Effector CD8-positive, alpha-beta T cell (primary cell): ENCODE measurements at regions not wholly inside any gene's neighbourhood (a gene's known extent, or its start where the extent isn't known, plus 50 kb on each side); places are given as distances from the start of the nearest gene placed in this dataset.

ENCODE experiments used
- DNase-seq: peaks from one replicate; lab custom pipeline; 2025; lab: John Stamatoyannopoulos, UW

DNA sequence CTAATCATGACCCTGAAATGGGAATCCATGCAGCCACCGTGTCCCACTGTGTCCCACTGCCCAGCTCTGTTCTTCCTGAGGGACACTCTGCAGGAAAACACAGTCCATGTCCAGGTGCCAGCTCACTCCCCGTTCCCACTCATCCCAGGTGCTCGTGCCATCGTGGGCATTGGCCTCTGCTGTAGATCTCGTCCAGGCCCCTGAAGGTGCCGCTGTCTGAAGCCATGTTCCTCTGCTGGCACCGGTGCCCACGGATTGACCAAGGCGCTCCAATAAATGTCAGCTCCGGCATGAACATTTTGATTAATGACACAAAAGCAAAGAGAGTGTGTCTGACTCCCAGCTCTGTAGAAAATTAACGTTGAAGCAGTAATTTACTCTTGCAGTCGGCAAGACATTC lies 280.1 kb upstream of the SALL3 start:
- DNase-seq = no peak

DNA sequence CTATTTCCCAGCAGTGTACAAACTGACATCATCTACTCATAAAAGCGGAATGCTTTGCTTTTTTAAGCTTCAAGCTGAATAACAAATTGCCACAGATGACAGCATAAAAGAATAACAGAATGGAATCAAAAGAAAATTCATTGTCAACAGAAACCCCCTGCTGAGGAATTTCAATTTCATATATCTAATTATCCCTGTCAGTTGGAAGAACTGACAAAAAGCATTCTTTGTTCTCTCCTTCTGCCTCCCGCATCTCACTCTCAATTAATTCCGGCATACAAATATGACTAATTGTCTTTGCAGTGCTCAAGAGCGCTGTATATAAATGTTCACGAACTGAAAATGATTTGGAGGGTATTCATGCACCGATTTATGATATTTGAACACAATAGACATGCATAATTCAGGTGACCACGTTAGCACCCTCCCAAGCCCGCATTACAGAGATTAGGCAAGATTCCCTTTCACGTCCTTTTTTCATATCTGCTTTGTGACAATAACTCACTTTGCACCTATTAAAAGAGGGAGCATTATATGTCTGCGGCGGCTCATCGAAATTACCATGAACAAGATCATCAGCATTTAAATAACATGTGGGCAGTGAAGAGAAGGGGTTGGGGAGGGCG lies 277.7 kb upstream of the SALL3 start:
- DNase-seq = no peak

DNA sequence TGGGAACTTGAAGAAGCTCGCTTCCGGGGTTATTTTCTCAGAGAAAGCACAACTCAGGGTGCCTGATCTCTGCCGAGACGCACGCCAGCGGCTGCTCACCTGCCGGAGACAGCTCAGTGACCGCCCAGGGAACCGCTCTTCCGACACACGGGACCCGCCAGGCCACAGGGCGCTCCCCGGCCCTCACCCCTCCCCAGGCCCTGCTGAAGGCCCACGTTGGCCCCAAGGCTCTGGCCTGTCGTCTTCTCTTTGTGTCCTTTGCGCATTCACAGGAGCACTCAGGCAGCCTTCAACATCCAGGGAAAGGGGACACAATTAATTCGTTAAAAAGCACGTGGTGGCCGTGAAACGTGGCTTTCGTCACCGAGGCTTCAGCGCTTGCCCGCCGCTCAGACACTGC lies 276.3 kb upstream of the SALL3 start:
- no peak for DNase-seq

DNA sequence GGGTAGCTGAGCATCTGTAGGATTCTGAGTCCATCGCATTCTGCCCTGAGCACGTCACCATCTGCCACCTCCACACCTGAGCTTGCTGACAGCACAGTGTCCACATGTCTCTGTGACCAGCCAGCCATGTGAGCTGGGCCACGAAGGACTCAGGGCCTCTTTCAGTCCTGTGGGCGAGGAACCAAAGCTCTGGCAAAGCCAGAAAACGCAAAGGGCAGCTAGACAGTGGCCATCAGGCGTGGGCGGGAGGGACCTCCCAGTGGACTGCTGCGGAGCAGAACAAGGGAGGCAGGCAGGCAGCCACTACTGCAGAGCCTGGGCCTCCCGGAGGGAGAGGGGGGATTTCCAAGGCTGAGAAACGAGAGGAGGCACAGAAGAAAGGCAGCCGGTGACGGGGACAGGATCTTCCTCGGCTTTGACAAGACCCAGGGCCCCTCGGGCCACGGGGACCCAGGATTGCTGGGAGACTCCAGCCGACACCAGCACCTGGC lies 274.6 kb upstream of the SALL3 start:
- no peak for DNase-seq

DNA sequence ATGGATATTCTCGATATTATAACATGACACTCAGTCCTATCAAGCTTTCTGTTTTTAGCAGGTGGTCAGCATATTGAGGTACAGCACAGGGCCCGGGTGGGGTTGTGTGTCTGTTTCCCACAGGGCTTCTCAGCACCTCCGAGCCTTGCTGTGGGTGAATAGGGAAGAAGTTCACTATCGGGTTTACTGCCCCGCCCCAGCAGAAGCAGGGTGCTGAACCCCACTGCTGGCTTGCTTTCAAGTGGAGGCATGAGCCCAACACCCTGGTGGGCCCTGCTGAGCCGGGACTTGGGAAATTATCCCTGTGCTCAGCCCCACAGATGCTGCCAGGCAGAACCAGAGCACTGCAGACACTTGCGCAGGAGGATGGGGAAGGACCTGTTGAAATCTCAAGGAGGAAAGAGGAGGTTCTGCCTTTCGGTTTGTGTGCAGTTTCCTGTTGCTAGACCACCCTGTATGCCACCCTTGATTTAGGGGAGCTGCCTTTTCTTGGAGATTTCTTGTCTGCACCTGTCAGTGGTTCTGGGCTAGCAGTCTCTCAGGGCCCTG lies 270.3 kb upstream of the SALL3 start:
- DNase-seq = no peak

DNA sequence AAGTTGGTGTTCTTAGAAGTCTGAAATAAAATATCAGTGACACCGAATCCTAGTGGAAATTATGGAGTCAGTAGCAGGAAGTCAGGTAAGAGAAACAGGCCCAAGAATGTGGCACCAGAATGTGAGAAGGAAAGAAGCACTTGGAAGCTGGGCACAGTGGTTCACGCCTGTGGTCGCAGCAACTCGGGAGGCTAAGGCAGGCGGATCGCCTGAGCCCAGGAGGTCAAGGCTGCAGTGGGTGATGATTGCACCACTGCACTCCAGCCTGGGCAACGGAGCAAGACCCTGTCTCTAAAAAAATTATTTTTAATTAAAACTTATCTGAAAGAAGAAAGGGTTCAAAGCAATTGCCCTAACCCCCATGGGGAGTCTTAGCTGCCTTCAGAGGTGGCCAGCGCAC lies 268.3 kb upstream of the SALL3 start:
- DNase-seq = no peak

DNA sequence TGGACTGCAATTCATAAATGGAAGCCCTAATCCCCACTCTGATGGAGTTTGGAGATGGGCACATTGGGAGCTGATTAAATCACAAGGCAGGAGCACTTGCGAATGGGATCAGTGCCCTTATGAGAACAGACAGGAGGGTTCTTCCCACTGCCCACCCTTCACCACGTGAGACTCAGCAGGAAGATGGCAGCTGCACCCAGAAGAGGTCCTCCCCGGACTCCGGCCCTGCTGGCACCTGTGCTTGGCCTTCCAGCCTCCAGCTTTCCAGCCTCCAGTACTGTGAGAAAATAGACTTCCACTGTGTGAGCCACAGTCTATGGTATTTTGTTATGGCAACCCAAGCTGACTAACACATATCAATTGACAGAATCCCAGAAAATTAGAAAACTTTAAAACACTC lies 267.6 kb upstream of the SALL3 start:
- DNase-seq = no peak

DNA sequence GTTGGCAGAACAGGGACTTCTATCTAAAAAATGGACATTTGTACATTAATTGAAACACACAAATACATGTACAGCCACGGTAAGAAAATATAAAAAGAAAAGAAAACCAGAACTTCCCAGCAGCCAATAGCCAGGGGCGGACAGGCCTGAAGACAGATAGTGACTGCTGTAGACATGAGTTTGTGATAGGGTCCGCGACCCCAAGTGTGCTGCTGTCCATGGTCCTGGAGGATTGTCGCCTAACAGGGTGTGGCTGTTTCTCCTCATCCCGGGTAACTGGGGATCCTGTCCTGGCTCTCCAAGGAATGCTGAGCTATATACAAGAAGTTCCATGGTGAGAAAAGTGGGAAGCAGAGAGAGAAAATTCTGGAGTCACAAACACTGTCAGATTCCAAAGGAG lies 266.5 kb upstream of the SALL3 start:
- no peak for DNase-seq

DNA sequence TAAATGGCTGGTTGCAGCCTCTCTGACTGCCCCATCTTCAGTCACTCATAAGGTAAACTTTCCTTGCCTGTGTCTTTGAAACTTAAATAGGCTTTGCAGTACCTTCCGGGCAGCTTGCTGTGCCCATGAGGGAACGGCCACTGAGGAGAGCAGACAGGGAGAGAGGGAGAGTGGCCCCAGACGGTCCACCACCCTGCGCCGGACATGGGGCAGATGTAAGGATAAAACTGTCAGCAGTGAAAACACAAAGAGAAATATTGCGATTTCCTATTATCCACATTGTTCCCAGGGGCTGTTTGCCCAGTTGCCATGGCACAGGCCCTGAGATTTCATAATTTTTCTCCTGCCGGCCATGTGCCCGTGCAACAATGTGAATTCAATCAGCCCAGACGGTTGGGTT lies 265.9 kb upstream of the SALL3 start:
- no peak for DNase-seq

DNA sequence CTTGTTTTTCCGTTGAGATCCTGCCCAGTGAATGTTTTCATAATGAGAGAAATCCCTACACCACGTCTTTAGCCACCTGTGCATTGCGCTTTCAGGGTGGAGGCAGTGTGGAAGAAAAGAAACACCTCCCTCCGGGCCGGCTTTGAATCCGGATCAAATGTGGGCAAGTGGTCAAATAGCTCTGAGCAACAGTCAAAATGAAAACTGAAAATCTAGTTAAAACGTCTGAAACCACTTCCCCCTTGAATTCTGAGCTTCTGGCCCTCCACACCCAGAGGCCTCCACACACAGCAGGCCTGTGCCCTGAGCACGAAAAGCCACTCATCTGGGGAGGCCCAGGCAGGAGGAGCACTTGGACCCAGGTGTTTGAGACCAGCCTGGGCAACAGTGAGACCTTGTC lies 263.6 kb upstream of the SALL3 start:
- DNase-seq = no peak

DNA sequence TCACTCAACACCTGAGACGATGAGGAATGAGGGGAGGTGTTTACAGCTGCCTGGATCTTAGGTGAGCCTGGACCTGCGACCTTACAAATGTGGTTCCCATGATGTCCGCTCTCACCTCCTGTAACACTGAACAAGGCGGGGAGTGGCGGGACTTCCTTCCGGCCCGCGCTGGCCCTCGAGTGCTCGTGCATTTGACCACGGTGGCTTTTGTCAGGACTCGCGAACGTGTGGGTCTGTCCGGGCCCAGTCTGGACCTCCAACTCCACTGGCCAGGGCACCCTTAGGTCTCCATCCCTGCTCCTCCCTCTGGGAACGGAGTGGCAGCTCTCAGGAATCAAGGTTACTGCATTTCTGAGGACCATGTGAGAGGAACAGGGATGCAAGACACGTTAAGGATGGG lies 263.0 kb upstream of the SALL3 start:
- no peak for DNase-seq

DNA sequence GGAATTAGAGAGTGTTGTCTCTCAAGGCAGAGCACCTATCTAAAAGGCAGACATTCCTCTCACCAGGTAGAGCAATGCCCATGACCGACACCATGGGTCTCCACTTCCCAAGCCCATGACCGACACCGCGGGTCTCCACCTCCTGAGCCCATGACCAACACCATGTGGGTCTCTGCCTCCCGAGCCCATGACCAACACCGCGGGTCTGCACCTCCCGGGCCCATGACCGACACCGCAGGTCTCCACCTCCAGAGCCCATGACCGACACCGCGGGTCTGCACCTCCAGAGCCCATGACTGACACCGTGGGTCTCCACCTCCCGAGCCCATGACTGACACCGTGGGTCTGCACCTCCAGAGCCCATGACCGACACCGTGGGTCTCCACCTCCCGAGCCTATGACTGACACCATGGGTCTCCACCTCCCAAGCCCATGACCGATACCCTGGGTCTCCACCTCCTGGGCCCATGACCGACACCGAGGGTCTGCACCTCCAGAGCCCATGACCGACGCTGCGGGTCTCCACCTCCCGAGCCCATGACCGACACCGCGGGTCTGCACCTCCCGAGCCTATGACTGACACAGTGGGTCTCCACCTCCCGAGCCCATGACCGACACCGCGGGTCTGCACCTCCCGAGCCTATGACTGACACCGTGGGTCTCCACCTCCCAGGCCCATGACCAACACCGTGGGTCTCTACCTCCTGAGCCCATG lies 262.4 kb upstream of the SALL3 start:
- no peak for DNase-seq

DNA sequence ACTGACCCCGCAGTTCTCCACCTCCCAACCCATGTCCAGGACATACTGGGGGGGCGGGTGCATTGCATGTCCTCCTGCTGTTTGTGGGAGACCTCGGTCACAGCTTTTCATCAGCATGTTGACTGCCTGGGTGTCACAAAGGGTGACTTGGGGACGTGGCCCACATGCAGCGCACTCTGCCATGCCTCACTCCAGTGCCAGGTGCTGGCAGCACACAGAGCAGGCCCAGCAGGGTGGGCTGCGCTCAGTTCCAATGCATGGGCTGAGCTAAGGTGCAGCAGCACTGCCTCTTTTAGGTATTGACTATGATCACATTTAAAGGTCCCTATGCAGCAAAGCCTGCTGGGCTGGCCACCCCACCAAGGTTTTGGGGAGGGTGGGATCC lies 261.9 kb upstream of the SALL3 start:
- DNase-seq = no peak

DNA sequence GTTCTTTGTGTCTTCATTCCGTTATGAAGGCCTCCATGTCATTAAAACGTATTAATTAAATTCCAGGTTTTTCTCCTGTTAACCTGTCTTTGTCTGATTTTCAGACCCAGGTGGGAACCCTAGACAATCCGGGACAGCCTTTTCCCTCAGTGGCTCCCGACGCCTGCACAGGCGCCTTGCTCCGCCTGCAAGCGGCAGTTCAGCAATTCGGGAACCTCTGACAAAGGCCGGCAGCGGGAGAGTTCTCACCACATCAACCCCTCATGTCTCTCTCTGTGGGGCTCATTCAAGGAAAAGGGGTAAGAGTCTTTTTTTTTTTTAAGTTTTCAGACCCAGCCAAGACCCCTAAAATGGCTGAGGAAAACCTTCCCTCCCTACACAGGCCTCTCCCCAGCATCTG lies 259.8 kb upstream of the SALL3 start:
- no peak for DNase-seq

DNA sequence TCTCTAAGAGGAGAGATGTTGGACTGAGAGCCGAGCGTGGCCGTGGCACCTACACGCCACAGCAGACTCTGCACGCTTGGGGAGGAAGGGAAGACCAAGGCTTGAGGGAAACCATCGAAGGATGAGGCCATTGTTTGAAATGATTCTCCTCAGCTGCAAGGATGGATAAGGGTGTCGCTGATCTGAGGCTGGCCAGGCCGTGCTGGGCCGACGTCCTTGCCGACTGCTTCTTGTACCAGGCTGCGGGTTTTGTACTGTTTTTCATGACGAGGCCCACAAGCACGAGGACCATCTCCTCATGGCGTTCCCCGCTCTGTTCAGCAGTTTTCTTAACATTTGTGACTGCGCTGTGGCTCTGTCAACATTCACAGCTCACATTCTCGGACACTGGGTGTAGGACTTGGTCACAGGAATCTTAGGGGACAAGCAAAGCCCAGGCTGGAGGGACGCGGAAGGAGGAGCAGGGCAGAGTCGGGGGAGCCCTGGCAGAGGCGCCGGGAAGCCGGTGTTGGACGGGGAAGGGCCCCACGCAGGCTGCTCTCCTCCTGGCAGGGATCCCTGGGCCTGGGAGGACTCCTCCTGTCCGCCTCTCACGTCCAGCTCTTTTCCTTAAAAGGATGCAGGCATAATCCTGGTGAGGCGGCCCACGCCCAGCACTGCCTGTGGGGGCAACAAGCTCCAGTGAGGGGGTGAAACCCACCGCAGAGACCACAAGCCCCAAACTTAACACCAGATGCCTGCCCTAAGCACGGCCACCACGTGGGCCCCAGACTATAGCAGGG lies 259.0 kb upstream of the SALL3 start:
- no peak for DNase-seq

DNA sequence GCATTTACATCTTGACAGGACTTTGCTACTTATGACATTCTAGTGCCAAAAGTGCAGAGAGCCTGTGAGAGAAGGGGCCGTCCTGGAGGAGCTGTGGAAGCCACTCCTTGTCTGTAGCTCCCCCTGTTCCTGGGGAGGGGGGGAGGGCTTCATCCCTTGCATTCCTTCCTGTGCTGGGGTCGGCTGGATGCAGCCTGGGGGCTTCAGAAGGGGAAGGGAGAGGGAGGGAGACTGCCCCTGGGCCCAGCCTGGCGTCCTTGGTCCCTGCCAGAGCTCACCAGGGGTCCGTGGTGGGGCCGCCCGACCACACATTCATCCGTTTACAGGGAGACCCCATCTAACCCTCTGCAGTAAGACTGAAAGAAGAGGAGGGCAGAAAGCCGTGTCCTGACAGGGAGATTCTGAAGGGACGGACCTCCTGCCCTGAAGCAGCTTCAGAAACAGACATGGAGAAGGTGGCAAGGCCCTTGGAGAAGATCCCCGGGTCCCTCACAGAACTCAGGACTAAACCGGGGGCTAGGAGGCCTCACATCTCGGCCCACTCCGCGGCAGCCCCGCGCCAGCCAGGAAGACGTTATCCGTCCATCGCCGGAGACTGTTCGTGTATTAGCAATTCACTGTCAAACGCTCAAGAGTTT lies 258.3 kb upstream of the SALL3 start:
- no peak for DNase-seq

DNA sequence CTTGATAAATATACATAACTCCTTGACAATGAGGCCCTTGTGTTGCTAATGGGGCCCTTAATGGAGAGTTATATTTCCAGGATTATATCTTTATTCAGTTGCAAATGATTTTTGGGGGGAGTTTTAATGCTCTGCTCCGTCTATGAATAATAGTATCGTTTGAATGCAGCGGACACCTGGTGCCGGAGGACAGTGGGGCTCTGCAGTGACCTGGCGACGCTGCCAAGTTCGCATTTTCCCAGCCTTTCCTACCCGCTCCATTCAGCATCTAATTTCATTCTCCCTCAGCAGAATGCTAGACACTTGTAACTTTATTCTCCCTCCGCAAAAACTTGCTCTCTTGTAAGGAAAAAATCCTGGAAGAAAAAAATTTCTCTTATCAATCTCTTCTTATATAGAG lies 257.6 kb upstream of the SALL3 start:
- DNase-seq = no peak

DNA sequence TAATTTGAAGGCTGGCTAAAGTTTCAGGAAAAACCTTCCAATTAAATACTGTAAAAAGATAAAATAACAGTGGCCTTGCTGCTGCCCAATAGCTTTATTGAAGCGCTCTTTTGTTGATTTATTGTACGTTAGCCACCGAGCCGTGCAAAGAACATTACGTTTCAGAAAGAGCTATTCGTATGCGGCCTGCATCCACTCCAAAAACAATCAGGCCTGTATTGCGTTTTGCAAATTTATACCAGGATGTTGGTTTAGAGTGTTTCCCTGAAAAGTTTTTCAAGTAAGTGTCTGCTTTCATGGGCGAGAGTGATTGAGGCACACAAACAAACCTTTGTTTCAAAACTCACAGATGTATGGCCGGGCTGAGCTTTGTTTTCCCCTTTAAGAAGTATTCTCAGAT lies 257.2 kb upstream of the SALL3 start:
- DNase-seq = no peak

DNA sequence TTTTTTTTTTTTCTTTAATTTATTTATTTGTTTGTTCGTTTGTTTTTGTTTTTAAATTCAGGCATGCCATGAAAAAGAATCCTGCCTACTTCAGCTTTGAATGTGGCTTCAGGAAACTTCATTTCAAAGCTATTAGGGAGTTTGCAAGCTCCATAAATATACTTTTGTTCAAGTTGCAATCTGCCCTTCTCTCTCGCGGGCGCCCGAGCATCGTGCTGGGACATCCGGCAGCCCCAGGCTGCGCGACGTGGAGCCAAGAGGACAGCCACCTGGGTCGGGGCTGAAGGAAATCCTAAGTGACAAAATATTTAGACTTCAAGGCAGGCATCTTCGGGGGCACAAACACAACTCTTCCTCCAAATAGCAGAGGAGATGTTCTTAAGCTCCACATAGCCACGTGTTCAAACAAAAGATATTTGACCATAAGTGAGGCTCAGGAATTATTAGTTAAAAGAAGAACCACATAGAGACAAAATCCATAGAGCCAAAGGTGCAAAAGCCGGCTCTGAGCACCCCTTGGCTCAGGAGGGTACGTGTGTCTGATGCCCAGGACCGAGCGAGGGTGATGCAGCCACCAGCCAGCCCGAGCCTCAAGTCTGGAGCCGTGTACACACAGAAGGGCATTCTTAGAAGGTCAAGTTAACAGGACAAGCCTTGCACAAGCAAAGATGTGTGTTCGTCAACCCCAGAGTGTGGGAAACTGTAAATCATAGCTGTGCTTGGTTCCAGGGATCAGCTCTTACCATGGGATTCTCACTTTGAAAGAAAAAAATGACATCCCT lies 256.5 kb upstream of the SALL3 start:
- DNase-seq = no peak

DNA sequence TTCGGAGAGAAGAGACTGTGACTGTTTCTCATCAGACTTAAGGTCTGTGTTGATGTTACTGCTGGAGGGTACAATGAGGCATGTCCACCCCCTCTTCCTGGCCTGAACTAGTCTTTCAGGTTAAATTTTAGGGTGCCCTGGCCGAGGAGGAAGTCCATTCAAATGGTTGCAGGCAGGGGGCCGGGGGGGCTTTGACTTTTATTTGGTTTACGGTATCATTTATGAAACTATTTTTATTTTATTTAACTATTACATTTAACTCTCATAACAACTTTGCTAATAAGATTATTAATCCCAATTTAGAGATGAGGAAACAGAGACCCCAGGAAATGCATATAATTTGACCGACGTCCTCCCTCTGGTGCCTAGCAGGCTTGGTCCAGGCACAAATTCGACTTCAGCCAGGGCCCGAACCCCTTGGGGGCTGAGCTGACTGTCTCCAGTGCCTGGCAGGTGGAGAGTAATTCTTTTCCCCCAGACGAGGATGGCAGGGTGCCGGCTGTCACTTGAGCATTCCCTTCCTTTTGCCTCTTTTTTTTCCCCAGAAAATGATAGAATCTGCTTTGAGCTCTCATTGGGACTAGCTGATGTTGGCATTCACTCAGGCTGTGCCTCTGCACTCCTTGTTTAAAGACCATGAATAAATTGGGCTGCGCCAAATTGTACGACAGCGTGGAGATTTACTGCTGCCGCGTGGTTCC lies 255.3 kb upstream of the SALL3 start:
- no peak for DNase-seq

DNA sequence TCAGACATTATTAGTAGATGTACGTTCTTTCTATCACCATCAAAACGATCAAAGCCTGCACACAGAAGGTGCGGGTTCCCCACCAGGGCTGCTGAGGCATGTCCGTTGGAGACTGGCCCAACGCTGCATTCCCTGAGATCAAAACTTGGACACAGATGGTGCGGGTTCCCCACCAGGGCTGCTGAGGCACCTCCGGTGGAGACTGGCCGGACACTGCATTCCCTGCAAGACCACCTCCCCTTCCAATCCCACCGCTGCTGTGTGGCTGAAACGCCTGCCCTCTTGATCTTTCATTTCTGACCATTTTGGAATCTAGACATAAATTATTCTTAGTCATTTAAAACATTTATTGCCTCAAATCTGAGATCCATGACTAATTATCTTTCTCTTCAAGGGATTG lies 254.2 kb upstream of the SALL3 start:
- no peak for DNase-seq
